H1 (cell line): ENCODE measurements at regions not wholly inside any gene's neighbourhood (a gene's known extent, or its start where the extent isn't known, plus 50 kb on each side); places are given as distances from the start of the nearest gene placed in this dataset.

Experiments
- CTCF ChIA-PET: fragments of 300-600 bp; sonication (Branson Sonifier 250); formaldehyde crosslinking; loops from one replicate; lab custom pipeline; 2021; ENCODE audit not compliant: partially characterized antibody; lab: Charles Lee
- POLR2A ChIA-PET: fragments of 300-600 bp; sonication (Branson Sonifier 250); formaldehyde crosslinking; loops from one replicate; lab custom pipeline; 2021; ENCODE audit warnings: inconsistent platforms; ENCODE audit not compliant: partially characterized antibody; lab: Charles Lee
- DNase-seq, 2 experiments: peaks; one replicate each; pipeline versions ENCODE4 v3.0.0 to v3.0.0-alpha.2; 2010 to 2022; ENCODE audit warnings: low spot score in 2 of 2, low read depth in 1 of 2, mixed read lengths in 1 of 2
- FAIRE-seq: peaks from 2 replicates; lab custom pipeline; 2011; peaks lifted over from hg19 to GRCh38; lab: Jason Lieb, UNC
- H2AFZ ChIP-seq: 2 replicates; pipeline ENCODE4 v1.8.1; 2012; ENCODE audit warnings: low read length, inconsistent platforms
- H2AK5ac ChIP-seq: 2 replicates; pipeline ENCODE4 v1.6.1; 2013; ENCODE audit warnings: low read depth, low read length
- H2BK120ac ChIP-seq: replicated peaks from 2 replicates; pipeline ENCODE3; 2013; ENCODE audit warnings: low read depth, low read length, inconsistent platforms
- H2BK12ac ChIP-seq: 2 replicates; pipeline ENCODE4 v1.6.1; 2013; ENCODE audit warnings: low read depth, low read length
- H2BK15ac ChIP-seq: 2 replicates; pipeline ENCODE4 v1.6.1; 2013; ENCODE audit warnings: low read length
- H2BK20ac ChIP-seq: 2 replicates; pipeline ENCODE4 v1.6.1; 2013; ENCODE audit warnings: low read length
- H2BK5ac ChIP-seq: 2 replicates; pipeline ENCODE4 v1.6.1; 2013; ENCODE audit warnings: low read depth, low read length
- H3K14ac ChIP-seq: 2 replicates; pipeline ENCODE4 v1.6.1; 2013; ENCODE audit warnings: inconsistent platforms; ENCODE audit not compliant: insufficient read length
- H3K18ac ChIP-seq: 2 replicates; pipeline ENCODE4 v1.6.1; 2013; ENCODE audit warnings: low read length; ENCODE audit errors: extremely low read depth
- H3K23ac ChIP-seq: 2 replicates; pipeline ENCODE4 v1.6.1; 2013; ENCODE audit warnings: inconsistent platforms; ENCODE audit not compliant: insufficient read length
- H3K23me2 ChIP-seq: 2 replicates; pipeline ENCODE4 v1.6.1; 2013; ENCODE audit warnings: low read depth, low read length
- H3K27ac ChIP-seq: 2 replicates; pipeline ENCODE4 v1.6.1; 2011; ENCODE audit warnings: low read depth, low read length, inconsistent platforms
- H3K27me3 ChIP-seq, 4 experiments: replicated peaks in 1 of 4; 1 replicate in 1 of 4; 2 replicates in 3 of 4; pipeline versions ENCODE4 v1.6.1 to v1.8.1; 2011 to 2013; ENCODE audit warnings: low read length in 3 of 4, mild to moderate bottlenecking in 3 of 4, inconsistent platforms in 2 of 4, mixed read lengths in 2 of 4, moderate library complexity in 1 of 4; ENCODE audit not compliant: control insufficient read depth in 3 of 4, insufficient read depth in 3 of 4; ENCODE audit errors: extremely low read depth in 1 of 4
- H3K36me3 ChIP-seq, 4 experiments: 2 replicates each; pipeline versions ENCODE4 v1.6.1 to v1.8.1; 2011 to 2013; ENCODE audit warnings: mild to moderate bottlenecking in 4 of 4, low read length in 3 of 4, moderate library complexity in 2 of 4, control low read depth in 1 of 4, inconsistent platforms in 1 of 4; ENCODE audit not compliant: insufficient read depth in 4 of 4, control insufficient read depth in 2 of 4
- H3K4ac ChIP-seq: replicated peaks from 2 replicates; pipeline ENCODE3; 2013; ENCODE audit warnings: low read length, low read depth, mixed read lengths, inconsistent platforms; ENCODE audit not compliant: insufficient read length
- H3K4me1 ChIP-seq, 4 experiments: replicated peaks in 1 of 4; 1 replicate in 1 of 4; 2 replicates in 3 of 4; pipeline versions ENCODE4 v1.6.1 to v1.8.1; 2011 to 2013; ENCODE audit warnings: low read length in 3 of 4, inconsistent platforms in 2 of 4, mixed read lengths in 1 of 4; ENCODE audit not compliant: insufficient read depth in 4 of 4, control insufficient read depth in 3 of 4
- H3K4me2 ChIP-seq, 2 experiments: 2 replicates each; pipeline versions ENCODE4 v1.6.1 to v1.8.1; 2011 to 2013; ENCODE audit warnings: low read depth in 2 of 2, low read length in 2 of 2, control low read depth in 1 of 2, inconsistent platforms in 1 of 2, mild to moderate bottlenecking in 1 of 2; ENCODE audit not compliant: insufficient read depth in 1 of 2
- H3K4me3 ChIP-seq, 4 experiments: fragments of 200-600, 300-600 bp in 1 of 4; sonication (generic), shearing (Covaris generic), sonication (Bioruptor Twin) in 1 of 4; 2 replicates each; pipeline versions ENCODE4 v1.5.1 to v1.8.1; 2011 to 2016; ENCODE audit warnings: low read length in 4 of 4, low read depth in 3 of 4, control low read depth in 2 of 4, inconsistent platforms in 2 of 4, mild to moderate bottlenecking in 2 of 4, mixed read lengths in 1 of 4, moderate library complexity in 1 of 4; ENCODE audit not compliant: insufficient read depth in 2 of 4; ENCODE audit errors: extremely low read depth in 1 of 4
- H3K56ac ChIP-seq: replicated peaks from 2 replicates; pipeline ENCODE3; 2013; ENCODE audit warnings: low read depth, mild to moderate bottlenecking, mixed read lengths, low read length, inconsistent platforms; ENCODE audit not compliant: insufficient read length
- H3K79me1 ChIP-seq: 2 replicates; pipeline ENCODE4 v1.6.1; 2013; ENCODE audit warnings: low read depth, low read length, control low read depth
- H3K79me2 ChIP-seq, 2 experiments: 2 replicates each; pipeline versions ENCODE4 v1.6.1 to v1.8.1; 2012 to 2013; ENCODE audit warnings: low read length in 2 of 2, mild to moderate bottlenecking in 2 of 2, inconsistent platforms in 1 of 2; ENCODE audit not compliant: insufficient read depth in 2 of 2, control insufficient read depth in 1 of 2
- H3K9ac ChIP-seq, 4 experiments: replicated peaks in 1 of 4; 1 replicate in 1 of 4; 2 replicates in 3 of 4; pipeline versions ENCODE4 v1.6.1 to v1.8.1; 2011 to 2013; ENCODE audit warnings: low read depth in 3 of 4, low read length in 3 of 4, control low read depth in 2 of 4, mild to moderate bottlenecking in 2 of 4, moderate library complexity in 2 of 4, inconsistent platforms in 1 of 4; ENCODE audit errors: extremely low read depth in 1 of 4
- H3K9me3 ChIP-seq, 2 experiments: 2 replicates each; pipeline versions ENCODE4 v1.6.1 to v1.8.1; 2012 to 2013; ENCODE audit warnings: mild to moderate bottlenecking in 2 of 2, moderate library complexity in 2 of 2, control low read depth in 1 of 2, inconsistent platforms in 1 of 2, low read depth in 1 of 2, low read length in 1 of 2, mixed read lengths in 1 of 2; ENCODE audit not compliant: insufficient read depth in 2 of 2
- H4K20me1 ChIP-seq, 2 experiments: replicated peaks in 1 of 2; 2 replicates each; pipeline versions ENCODE3 to v1.8.1; 2011 to 2013; ENCODE audit warnings: inconsistent platforms in 2 of 2, low read length in 2 of 2, mild to moderate bottlenecking in 1 of 2; ENCODE audit not compliant: insufficient read depth in 2 of 2, control insufficient read depth in 1 of 2
- H4K5ac ChIP-seq: 2 replicates; pipeline ENCODE4 v1.6.1; 2013; ENCODE audit warnings: low read length, low read depth, mixed read lengths, inconsistent platforms; ENCODE audit not compliant: insufficient read length
- H4K8ac ChIP-seq: 2 replicates; pipeline ENCODE4 v1.8.0; 2013; ENCODE audit warnings: mild to moderate bottlenecking, moderate library complexity, low read length, inconsistent platforms; ENCODE audit not compliant: insufficient read depth; ENCODE audit errors: extremely low read depth
- H4K91ac ChIP-seq: replicated peaks from 2 replicates; pipeline ENCODE3; 2013; ENCODE audit warnings: low read length, mixed read lengths, inconsistent platforms; ENCODE audit not compliant: insufficient read length
- ASH2L ChIP-seq: fragments of 200-600, 300-600 bp; sonication (generic); IDR thresholded peaks from one replicate; pipeline ENCODE4 v1.7.1; 2017; ENCODE audit warnings: low read length
- BACH1 ChIP-seq: IDR thresholded peaks from 2 replicates; pipeline ENCODE4 v1.6.1; 2012; ENCODE audit warnings: low read length, improper control_type of control experiment
- GTF2F1 ChIP-seq: IDR thresholded peaks from 2 replicates; pipeline ENCODE4 v1.6.1; 2012; ENCODE audit warnings: low read depth, low read length, improper control_type of control experiment, borderline replicate concordance
- RBBP5 ChIP-seq: IDR thresholded peaks from 2 replicates; pipeline ENCODE4 v1.7.1; 2012; ENCODE audit warnings: low read depth, mild to moderate bottlenecking, inconsistent platforms, low read length, moderate library complexity, borderline replicate concordance
- SIRT6 ChIP-seq: IDR thresholded peaks from one replicate; pipeline ENCODE4 v1.7.1; 2012; ENCODE audit warnings: low read length, inconsistent platforms
- TCF12 ChIP-seq: IDR thresholded peaks from 2 replicates; pipeline ENCODE4 v1.6.1; 2011; ENCODE audit warnings: low read depth, mild to moderate bottlenecking, low read length
- YY1 ChIP-seq: IDR thresholded peaks from 2 replicates; pipeline ENCODE4 v1.6.1; 2011; ENCODE audit warnings: low read depth, mild to moderate bottlenecking, low read length
- WGBS, 2 experiments: shearing (Covaris generic) in 1 of 2; methylation state at CpG; one replicate each; pipeline versions ENCODE4 v1.1.6 to v1.1.7; 2013 to 2015; ENCODE audit warnings: low lambda C conversion rate in 2 of 2, mixed read lengths in 2 of 2, inconsistent platforms in 1 of 2, low coverage in 1 of 2, missing lambda C conversion rate in 1 of 2; ENCODE audit not compliant: insufficient replicate concordance in 2 of 2, insufficient coverage in 1 of 2, insufficient read length in 1 of 2; ENCODE audit errors: extremely low coverage in 1 of 2, missing lambda C conversion rate in 1 of 2; 5-methylcytosine and 5-hydroxymethylcytosine counted together

DNA sequence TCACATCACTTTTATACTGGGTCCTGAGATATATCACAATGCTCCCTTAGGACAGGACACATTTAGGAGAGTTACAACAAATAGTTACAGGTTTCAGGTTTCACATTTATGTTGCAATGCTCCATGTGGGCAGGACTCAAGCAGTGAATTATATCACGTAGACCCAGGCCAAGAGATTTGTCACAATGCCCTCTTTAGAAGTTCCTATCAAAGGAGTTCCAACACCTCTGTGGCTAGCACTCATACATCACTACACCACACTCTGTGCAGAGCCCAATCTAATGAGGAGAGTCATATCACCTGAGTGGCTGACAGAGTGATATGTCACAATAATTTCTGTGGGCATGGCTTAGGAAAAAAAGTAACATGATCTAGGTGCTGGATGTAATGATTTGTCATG lies 1068.2 kb upstream of the AMELY start:
- DNase-seq (no peak), FAIRE-seq (no peak)
- Histone ChIP-seq H3K4me2 (no peak overlapping the region), H3K9ac (no peak overlapping the region), H3K79me1 (no peaks in the 10 kb centered on the region), H3K56ac (no peak overlapping the region), H2BK12ac (no peak overlapping the region), H3K9me3 (peaks cover 6 to 28% of the 10 kb centered on the region in 2 experiments; a peak in 1 of 4 replicates), H3K18ac (no peak overlapping the region), H3K23ac (no peak overlapping the region), H2BK15ac (no peak overlapping the region), H3K79me2 (no peaks in the 10 kb centered on the region), H3K23me2 (no peaks in the 10 kb centered on the region), H3K4me1 (no peaks in the 10 kb centered on the region), H4K20me1 (no peaks in the 10 kb centered on the region), H2BK20ac (no peak overlapping the region), H3K27me3 (no peaks in the 10 kb centered on the region), H2AK5ac (no peak overlapping the region), H3K4me3 (no peak overlapping the region), H3K14ac (no peak overlapping the region), H2BK120ac (no peak overlapping the region), H3K4ac (no peak overlapping the region), H4K5ac (no peak overlapping the region), H4K8ac (no peak overlapping the region), H3K27ac (no peak overlapping the region), H4K91ac (no peak overlapping the region), H2BK5ac (no peak overlapping the region), H3K36me3 (no peaks in the 10 kb centered on the region), H2AFZ (no peak overlapping the region)
- CTCF ChIA-PET, result no interaction called here
- 67% methylated on average over 1 of the region's 1 CpG; no CpG with 5 or more reads in 1 of the 2 experiments for WGBS, 2 experiments
- POLR2A ChIA-PET, result no interaction called here
- no peak for TF ChIP-seq SIRT6
- TF ChIP-seq YY1, result no peak
- no peak for TF ChIP-seq BACH1
- TF ChIP-seq GTF2F1, result no peak
- TF ChIP-seq RBBP5, result no peak
- TF ChIP-seq TCF12, result no peak
- TF ChIP-seq ASH2L, result no peak
